OCI-M2 (cell line): ENCODE measurements at regions not wholly inside any gene's neighbourhood (a gene's known extent, or its start where the extent isn't known, plus 50 kb on each side); places are given as distances from the start of the nearest gene placed in this dataset.

Experiments
- DNase-seq: peaks from one replicate; lab custom pipeline; 2025; ENCODE audit not compliant: unreplicated experiment; lab: John Stamatoyannopoulos, UW

DNA sequence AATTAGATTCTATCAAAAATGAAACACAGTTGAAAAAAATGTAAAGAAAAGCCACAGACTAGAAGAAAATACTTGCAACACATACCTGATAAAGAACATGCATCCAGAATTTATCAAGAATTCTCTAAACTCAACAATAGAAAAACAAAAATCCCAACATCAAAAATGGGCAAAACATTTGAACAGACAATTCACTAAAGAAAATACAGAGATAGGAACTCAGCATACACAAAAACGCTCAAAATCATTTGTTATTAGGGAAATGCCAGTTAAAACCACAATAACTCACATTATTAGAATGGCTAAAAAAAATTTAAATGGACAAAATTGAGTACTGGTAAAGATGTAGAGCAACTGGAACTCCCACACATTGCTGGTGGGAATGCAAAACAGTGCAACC lies 311.0 kb upstream of the PRDM1 start:
- no peak for DNase-seq

DNA sequence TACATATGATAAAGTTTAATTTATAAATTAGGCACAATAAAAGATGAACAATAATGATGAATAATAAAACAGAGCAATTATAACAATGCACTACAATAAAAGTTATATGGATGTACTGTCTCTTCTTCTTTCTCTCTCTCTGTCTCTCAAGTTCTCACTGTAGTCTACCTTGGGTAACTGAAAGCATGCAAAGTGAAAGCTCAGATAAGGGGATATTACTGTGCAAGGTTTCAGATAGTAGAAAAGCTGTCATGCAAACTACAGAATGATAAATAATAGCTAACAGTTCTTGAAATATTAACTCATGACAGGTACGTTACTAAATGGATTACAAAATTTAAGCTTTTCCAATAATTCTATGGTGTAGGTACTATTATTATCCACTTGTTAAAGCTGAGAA lies 311.9 kb upstream of the PRDM1 start:
- DNase-seq = no peak

DNA sequence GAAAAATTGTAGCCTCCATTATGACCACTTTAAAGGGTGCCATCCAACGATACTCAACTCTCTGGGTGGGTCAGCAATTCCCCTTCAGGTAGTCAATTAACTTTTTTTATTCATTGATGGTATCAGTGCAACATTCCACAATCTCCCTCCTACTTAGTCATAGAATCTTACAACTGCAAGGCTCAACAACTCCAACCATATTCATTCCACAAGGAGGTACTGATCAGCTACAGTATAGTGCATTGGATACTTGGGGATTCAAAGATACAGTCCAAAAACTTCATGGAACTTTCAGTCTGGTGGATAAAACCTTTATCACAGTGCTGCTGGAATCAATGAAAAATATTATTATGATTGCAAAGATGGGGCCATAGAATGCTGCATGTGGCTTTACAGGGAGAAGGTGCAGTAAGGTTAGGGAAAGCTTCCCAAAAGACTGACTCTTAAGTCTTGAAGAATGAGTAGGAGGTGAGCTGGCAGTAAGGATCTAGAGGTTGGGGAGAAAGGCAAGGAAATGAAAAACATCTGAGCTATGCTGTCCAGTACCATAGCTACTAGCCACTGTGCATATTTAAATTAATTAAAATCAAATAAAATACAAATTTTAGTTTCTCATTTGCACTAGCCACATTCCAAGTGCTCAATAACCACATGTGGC lies 314.7 kb upstream of the PRDM1 start:
- DNase-seq = no peak

DNA sequence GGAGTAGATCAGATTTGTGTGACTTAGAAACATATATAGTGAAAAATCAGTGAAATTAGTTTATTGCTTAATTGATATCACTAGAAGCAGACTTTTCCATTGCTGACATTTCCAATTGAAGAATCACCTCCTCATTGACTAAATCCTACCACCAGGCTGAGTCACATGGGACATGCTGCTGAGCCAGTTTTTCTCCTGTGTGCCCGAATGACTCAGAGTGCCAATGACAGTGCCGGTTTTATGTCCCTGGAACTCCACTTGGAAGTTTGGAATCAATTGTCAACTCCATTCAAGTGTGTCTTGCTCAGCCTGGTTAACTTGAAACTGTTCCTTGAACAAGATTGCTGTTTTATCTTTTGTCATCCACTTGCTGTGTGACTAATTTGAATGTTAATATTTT lies 316.1 kb upstream of the PRDM1 start:
- no peak for DNase-seq

DNA sequence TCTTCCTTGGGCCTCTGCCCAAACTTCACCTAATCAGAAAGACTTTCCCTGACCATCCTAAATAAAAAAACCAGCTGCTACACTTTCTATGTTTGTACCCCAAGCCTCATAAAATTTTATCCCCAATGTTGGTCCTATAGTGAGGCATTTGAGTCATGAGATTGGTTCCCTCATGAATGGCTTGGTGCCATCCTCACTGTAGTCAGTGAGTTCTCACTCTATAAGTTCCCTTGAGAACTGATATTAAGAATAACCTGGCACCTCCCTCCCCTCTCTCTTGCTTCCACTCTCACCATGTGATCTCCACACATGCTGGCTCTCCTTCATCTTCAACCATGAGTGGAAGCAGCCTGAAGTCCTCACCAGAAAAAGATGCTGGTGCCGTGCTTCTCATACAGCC lies 316.9 kb upstream of the PRDM1 start:
- DNase-seq = no peak

DNA sequence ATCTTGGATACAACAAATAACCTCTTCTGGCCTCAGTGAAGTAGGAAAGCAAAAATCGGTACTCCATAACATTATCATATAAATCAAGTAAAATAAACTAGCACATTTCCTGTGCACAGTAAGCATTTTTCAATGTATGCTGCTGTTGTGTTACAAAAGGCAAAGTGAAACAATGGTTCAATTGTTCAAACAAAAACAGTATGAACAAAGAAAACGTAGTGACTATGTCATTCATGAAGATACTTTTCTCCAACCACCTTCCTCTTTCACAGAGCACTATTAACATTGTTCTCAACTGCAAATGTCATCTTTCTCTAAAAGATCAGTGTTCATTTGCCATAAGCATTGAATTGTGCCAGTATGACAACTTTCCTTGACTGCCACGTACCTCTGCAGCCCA lies 318.6 kb upstream of the PRDM1 start:
- no peak for DNase-seq

DNA sequence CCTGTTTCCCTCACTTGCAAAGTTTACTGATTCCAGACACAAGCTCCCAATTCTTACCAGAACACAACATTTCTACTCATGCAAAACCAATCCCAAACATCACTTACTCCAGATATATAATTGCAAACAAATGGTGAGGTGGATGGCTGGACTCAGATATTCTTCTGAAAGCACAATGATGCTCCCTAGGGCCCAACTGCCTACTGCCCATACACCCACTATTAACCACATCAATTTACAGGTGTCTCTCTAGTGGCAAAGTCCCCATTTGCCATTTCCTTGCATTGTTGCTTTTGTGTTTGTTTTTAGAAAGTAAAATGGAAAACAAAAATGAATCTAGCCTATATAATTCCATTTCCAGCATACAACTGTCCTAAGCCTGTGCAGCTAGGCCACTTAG lies 320.9 kb upstream of the PRDM1 start:
- DNase-seq = no peak

DNA sequence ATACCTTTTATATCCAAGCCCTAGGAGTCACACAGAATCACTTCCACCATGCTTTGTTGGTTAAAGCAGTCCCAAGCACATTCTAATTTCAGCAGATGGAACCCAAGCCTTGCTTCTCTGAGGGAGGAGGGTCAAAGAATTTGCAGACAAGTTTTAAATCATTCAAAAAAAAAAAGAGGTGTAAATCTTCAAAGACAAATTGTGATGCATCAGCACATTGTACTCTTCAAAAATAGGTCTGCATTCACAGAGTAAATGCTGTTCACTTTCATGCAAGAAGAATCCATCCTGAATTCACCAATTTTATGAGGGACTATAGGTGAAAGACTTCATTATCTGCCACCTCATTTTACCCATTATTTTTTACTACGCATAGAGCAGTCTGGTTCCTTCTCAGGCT lies 321.8 kb upstream of the PRDM1 start:
- DNase-seq = no peak

DNA sequence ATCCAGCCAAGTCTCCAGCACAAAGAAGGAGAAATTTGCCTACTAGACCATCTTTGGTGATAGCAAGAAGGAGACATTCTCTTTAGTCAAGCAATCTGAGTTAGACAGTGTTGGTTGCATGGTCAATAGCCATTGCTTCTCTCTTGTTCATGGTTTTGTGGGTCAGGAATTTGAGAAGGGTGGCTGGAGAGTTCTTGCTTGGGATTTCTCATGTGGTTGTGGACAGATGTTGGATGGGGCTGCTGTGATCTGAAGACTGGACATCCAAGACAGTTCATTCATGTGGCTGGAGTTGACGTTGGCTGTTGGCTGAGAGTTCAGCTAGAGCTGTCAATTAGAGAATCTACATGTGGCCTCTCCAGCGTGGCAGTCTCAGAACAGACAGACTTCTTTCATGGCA lies 322.3 kb upstream of the PRDM1 start:
- DNase-seq = no peak

DNA sequence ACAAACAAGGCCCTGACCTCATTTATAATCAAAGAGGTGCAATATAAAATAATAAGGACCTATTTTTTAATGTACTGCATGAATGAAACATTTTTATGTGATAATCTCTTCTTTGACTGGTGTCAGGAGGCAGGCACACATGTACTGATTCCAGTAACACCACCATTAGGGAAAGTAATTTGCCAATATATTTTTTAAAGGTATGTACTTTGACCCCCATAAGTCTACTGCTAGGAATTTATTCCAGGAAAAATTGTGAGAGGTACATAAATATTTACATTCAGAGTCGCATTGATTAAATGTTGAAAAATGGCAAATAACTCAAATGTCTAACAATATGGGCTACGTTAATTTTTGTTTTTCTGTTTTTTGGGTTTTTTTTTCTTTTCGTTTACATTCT lies 325.4 kb upstream of the PRDM1 start:
- DNase-seq = no peak

DNA sequence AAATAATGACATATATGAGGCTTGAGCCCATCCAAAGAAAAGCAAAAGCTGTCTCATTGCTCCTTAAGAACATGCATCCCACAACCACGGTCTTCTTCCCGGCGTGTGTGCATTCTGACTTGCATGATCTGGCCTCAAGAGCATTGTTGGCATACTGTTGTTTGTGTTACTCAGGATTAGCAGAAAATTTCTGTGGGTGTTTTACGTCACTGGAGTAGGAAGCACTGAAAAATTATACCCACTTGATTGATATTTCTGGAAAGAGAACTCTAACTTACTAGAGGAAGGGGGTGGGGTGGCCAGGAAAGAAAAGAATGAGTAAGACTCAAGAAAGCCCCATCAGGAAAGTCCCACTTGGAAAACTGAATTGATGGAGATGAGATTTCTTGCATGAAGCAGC lies 326.2 kb upstream of the PRDM1 start:
- DNase-seq = no peak

DNA sequence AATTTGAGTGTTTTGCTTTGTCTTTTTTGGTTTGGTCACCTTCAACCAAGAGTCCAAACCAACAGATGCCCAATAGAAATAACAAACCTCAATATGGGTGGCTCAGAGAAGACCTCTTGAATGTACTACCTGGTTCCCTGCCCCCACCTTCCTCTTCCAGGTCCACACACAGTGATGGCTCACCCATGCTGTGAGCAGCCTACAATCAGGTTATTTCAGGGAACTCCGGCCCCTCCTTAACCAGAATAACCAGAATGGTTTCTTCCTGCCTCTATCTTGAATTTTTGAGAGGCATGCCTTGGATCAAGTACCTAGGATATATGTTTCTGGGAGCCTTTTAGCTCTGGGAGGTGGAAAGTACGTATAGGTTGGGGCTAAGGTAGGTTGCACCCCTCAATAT lies 327.1 kb upstream of the PRDM1 start:
- DNase-seq = no peak

DNA sequence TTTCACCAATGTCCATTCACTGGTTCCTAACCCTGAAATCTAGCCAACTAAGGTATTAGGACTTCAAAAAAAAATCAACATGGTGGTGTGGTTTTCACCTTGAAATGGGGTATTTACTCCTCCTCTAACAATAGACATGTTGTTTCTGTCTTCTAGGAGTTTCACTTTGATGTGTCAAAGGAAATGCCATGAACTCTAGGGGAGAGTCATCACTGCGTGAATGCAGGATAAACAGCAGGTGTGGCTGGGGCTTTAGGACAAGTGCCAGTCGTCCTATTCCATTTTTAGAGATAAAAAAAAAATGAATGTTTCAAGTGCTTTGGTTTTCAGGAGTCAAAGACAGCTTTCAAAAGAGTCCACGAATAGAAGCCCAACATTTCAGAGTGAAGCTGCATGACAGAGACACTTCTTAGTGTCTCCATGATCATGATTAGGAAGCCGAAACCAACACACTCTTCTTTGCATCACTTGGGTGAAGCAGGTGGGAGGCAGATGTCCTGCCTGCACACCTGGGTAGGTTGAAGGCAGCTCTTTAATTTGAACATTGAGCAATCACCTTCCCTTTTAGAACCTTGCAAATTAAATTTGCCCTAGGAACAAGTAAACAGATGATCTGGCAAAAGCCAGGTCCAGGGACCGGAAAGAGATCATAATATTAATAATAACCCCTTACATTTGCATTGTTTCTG lies 328.5 kb upstream of the PRDM1 start:
- no peak for DNase-seq

DNA sequence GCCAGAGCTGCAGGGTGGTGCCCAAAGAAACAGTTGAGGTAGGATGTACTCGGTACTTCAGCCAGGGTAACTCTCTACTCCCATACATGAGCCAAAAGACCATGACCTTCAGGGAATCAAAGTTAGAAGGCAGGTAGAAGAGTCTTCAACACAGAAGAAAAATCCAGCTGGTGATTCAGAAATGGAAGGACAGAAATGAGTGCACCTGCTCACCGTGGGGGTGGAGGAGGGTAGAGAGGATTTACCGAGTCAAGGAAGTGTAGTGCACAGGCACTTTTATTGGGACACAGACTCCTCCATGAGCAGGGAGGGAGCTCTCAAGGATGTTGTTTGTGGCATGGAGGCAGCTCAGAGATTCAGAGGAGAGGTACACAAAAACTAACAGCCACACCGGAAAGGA lies 330.3 kb upstream of the PRDM1 start:
- no peak for DNase-seq

DNA sequence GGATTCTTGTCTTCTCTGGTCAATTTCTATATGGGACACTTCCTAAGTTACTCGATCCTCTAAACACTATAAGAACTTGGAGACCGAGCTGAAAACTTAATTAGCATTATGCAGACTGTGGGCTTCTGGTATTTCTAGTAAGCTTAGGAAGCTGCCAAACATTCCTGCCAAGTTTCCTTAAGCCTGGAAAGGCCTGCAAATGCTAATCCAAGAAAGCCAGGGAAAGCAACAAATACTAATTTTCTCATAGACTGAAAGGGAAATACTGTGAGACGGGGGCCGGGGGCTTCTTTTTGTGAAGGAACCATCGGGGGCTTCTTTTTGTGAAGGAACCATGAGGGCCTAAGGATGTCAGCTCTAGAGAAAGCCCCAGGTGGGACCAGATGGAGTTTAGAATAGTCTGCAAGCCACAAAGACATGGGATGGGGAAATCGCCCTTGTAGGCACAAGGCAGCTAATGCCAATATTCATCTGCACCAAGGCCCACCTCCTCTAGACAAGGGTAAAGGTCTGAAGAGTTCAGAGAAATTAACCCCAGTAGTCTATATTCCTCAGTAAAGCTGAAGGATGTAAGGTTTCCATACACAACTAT lies 332.4 kb upstream of the PRDM1 start:
- no peak for DNase-seq

DNA sequence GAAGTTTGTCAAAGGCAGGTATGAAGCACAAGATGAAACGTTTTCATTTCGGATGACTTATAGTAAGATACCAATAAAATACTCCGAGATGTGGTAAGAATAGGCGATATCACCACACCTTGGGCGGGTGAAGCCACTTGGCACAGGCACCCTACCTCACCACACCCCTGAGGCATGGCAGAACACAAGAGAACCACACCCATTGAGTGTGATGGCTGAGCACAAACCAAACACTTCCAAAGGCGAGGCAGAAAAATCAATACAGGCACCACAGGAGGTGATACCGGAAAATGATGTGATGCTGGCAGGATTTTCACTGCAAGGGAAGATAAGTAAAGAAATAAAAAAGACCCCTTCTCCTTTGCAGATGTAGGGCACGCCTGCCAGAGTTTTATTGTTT lies 332.9 kb upstream of the PRDM1 start:
- no peak for DNase-seq

DNA sequence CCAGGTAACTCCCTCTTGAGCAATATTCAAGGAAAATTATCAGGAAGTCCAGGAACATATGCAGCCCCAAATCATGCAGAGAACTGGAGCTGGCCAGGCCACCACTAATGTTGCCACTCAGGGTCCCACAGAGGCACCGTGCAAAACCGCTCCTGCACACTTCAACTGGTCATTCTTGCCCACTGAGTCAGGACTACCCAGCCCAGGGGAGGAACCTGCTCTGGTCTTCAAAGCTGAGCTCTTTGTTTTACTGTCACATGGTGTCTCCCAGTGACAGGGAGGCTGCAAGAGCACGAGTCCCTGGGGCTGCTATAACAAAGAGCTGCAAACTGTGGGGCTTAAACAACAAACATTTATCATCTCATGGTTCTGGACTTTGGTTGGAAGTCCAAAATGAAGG lies 336.0 kb upstream of the PRDM1 start:
- no peak for DNase-seq

DNA sequence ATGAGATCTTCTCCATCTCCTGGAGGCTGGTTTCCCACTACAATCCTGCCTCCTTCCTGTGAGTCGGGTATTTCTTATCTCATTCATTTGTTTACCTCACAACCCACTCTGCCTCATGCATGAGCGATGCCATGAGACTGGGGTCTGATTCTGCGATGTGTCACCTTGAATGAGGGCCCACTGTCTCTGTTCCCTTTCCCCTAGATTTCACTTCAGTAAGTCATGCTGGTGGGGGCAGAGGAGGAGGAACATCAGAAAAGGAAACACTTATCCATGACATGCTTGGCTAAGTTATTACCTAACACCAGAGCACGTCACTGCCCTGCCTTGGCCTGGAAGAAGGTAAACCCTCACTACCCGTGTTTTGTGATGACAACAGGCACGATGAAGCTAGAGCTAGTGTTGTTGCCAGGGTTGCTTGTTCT lies 337.4 kb upstream of the PRDM1 start:
- no peak for DNase-seq

DNA sequence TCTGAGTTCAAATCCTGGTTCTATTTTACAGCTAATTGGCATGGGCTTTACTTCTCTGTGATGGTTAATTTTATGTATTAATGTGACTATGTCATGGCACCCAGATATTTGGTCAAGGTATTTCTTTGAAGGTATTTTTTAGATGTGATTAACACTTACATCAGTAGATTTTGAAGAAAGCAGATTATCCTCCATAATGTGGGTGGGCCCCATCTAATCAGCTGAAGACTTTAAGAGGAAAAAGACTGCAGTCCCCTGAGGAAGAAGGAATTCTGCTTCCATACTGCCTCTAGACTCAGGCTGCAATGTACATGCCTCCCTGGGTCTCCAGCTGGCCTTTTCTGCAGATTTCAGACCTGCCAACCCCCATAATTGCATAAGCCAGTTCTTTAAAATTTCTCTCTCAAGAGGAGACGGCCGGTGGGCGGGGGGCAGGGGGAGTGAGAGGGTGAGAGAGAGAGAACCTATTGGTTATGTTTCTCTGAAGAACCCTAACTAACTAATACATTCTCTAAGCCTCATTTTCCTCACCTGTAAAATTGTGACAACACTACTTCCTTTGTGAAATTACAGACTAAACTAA lies 338.2 kb upstream of the PRDM1 start:
- DNase-seq = no peak

DNA sequence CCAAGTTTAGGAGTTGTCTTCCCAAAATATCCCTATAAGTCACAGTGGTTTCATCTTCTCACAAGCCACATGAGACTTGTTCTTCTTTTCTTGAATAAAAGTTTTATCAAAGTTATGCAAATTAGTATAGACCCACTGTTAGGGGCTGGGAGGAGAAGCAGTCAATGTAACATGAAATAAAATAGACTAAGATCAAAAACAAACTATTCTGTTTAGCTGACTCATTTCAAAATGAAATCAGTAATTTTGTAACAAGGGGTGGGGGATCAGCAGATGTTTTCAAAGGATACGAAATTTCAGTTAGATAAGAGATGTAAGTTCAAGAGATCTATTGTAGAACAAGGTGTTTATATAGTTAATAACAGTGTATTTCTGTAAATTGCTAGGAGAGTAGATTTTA lies 339.6 kb upstream of the PRDM1 start:
- no peak for DNase-seq

DNA sequence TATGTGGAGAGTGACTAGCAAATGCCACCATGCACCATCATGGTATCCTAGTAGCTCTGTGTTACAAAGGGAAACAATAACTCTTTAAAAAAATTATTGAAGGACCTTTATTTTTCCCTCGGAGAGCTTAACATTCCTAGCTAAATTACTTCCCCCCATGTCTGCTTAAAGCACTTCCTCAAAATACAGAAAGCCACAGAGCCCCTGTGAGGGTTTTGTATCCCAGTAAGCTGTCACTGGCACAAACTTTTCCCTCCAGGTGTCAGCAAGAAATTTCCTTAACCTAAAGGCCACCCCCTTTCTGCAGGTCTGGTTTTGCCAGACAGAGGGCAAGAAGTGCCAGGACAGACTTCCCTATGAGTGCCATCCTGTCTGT lies 340.0 kb upstream of the PRDM1 start:
- DNase-seq = no peak

DNA sequence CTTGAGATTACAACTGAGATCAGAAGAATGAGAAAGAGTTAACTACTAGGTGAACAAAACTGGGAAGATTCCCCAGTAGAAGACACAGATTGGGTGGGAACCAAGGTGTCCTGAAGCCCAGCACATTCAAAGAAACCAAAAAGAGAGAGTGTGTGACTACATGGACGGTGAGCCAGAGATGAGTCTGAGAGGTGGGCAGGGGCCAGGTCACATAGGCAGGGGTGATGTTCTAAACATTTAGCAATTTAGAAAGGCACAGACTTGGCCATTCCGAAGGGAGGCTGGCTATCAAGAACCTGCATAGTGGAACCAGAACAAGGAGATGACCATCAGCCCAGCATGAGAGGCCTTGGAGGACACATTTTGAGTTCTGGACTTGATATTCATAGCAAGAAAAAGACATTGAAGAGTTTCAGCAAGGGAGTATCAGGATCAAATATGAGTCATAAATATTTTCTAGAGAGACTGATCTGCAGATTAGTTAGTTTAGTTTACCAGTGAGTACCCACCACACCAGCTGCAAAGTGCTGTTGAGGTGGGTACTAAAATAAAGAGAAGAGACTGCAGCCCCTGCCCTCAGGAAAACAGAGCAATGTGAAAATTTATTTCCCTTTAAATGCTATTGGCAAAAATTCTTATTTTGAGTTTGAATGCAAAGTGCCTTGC lies 340.5 kb upstream of the PRDM1 start:
- DNase-seq = no peak
